ENCODE measurements at regions not wholly inside any gene's neighbourhood (a gene's known extent, or its start where the extent isn't known, plus 50 kb on each side); places are given as distances from the start of the nearest gene placed in this dataset.

GRCh38 chr13:44242766-44243165 lies 130.9 kb upstream of the SERP2 start:
- H3K4me3 ChIP-seq (ENCODE audit: low read depth, low read length): no peak overlapping the region
- TF ChIP-seq CTCF (IDR thresholded peaks at IDR 0.05; ENCODE audit: insufficient read depth, low read depth, low read length, missing control alignments): no peak
- DNase-seq (ENCODE audit: low read depth): no peak

- TF ChIP-seq CTCF (IDR thresholded peaks at IDR 0.05; ENCODE audit: insufficient read depth, low read depth, low read length, missing control alignments): peak; percentile 61
- DNase-seq (ENCODE audit: low read depth): peak; percentile 84
- no peak overlapping the region for H3K4me3 ChIP-seq (ENCODE audit: low read depth, low read length)
Observed at GRCh38 chr13:44243198-44243857, 130.3 kb upstream of the SERP2 start.

DNA sequence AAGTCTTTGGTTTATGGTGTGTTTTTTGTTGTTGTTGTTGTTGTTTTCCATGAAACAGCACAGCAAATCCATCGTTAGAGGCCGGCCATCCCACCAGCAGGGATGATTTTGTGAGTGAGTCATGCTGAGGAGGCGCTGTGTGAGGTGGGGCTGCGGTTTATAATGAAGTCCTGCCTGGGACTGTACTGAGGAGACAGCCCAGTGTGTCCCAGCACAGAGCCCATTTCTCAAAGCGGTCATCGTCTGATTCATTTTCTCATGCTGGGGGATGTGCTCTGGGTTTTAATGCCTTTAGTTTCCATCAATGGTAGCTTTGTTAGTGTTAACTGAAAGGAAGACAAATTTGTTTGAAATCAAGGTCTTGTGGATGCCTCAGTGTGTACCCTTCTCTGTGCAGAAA lies 129.3 kb upstream of the SERP2 start:
- H3K4me3 ChIP-seq (ENCODE audit: low read depth, low read length): no peak overlapping the region
- TF ChIP-seq CTCF (IDR thresholded peaks at IDR 0.05; ENCODE audit: insufficient read depth, low read depth, low read length, missing control alignments): no peak
- DNase-seq (ENCODE audit: low read depth): no peak

DNA sequence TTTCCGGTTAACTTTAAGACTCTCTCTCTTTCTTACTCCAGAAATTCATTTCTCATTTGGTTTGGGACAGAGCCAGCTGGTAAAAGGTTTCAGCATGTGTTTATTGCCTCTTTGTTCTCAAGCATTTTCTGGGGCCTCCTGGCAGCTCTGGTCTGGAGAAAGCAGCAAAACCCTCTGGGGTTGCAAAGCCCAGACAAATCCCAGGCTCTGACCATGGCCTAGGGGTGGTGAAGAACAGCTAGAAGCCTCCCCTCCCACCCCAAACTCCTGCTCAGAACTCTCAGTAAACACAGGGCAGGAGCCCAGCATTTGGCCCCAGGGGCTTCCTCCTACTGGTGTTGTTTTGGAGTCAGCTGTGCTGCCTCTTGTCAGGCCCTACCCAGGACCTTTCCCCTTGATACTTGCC lies 124.2 kb upstream of the SERP2 start:
- no peak for TF ChIP-seq CTCF (IDR thresholded peaks at IDR 0.05; ENCODE audit: insufficient read depth, low read depth, low read length, missing control alignments)
- no peak overlapping the region for H3K4me3 ChIP-seq (ENCODE audit: low read depth, low read length)
- no peak for DNase-seq (ENCODE audit: low read depth)

DNA sequence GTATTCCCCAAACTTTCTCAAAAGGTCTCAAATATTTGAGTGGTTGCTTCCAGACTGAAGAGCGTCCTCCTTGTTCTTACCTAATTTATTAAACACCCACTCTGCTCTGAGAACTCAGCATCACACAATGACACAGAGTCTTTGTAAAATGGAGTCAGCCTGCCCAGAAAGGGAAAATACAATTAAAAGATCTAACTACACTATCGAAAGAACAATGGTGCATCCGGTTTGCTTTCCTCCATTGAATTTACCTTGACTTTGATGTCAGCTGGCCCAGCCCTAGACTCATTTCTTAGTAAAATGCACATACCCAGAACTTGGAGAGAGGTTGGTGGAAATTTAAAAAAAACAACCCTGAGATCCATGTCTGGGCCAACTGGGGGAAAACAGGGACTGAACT lies 120.7 kb upstream of the SERP2 start:
- TF ChIP-seq CTCF (IDR thresholded peaks at IDR 0.05; ENCODE audit: insufficient read depth, low read depth, low read length, missing control alignments): no peak
- H3K4me3 ChIP-seq (ENCODE audit: low read depth, low read length): no peak overlapping the region
- DNase-seq (ENCODE audit: low read depth): no peak

DNA sequence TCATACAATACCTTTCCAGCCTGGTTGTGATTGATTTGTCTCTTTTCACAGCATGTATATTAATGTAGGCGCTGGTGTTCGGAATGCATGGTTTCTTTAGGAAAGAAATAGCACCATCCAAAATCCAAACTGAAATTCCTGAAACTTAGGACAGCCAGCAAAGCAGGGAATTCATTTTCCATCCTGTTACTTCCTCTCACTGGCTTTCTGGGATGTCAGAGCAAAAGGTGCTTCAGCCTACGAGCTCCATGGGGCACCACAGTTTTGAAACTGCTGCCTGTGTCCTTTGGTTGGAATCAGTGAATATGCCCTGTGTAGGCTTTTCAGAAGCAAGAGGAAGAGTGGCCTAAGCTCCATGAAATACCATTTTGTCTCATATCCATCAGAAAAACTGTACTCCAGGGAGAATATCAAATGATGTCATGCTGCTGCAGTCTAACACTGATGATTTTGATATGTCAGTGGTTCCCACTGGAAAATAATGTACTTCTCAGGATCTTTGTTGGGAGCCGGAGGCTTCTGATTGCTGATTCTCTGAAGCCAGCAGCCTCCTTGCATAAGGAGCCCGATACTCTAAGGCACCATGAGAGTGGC lies 117.8 kb upstream of the SERP2 start:
- no peak for TF ChIP-seq CTCF (IDR thresholded peaks at IDR 0.05; ENCODE audit: insufficient read depth, low read depth, low read length, missing control alignments)
- H3K4me3 ChIP-seq (ENCODE audit: low read depth, low read length): no peak overlapping the region
- no peak for DNase-seq (ENCODE audit: low read depth)

DNA sequence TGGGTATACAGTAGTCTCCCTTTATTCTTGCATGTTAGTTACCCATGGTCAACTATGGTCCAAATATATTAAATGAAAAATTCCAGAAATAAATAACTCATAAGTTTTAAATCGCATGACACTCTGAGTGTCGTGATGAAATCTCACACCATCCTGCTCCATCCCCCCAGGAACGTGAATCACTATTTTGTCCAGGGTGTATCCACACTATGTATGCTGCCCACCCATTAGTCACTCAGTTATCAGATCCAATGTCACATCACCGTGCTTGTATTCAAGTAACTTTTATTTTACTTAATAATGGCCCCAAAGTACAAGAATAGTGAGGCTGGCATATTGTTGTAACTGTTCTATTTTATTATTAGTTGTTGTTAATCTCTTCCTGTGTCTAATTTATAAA lies 115.8 kb upstream of the SERP2 start:
- DNase-seq (ENCODE audit: low read depth): no peak
- TF ChIP-seq CTCF (IDR thresholded peaks at IDR 0.05; ENCODE audit: insufficient read depth, low read depth, low read length, missing control alignments): no peak
- no peak overlapping the region for H3K4me3 ChIP-seq (ENCODE audit: low read depth, low read length)

All from GM12865 (cell line).